IMR-90 (cell line): ENCODE measurements at regions not wholly inside any gene's neighbourhood (a gene's known extent, or its start where the extent isn't known, plus 50 kb on each side); places are given as distances from the start of the nearest gene placed in this dataset.

Source experiments
- ATAC-seq: fragments of 200-7000 bp; cut with Tn5 transposase; 2 replicates; pipeline ENCODE4 v1.9.1; 2020; ENCODE audit warnings: low read depth, mild to moderate bottlenecking, moderate library complexity
- BruUV-seq: library from RNA; stranded (reverse); fragments of 400-500 nt; replicated peaks from 2 replicates; lab custom pipeline; 2021; lab: Mats Ljungman, UMichigan
- CTCF ChIA-PET: fragments of 300-600 bp; formaldehyde crosslinking; extraction: SDS; loops from one replicate; lab custom pipeline; 2021; ENCODE audit warnings: antibody characterized with exemption; lab: Yijun Ruan, JAX
- POLR2A ChIA-PET: fragments of 300-600 bp; sonication (Branson Sonifier 250); formaldehyde crosslinking; loops from one replicate; lab custom pipeline; 2022; ENCODE audit warnings: antibody characterized with exemption; ENCODE audit not compliant: unreplicated experiment; lab: Charles Lee
- DNase-seq: peaks from one replicate; pipeline ENCODE4 v3.0.0; 2013
- H2AFZ ChIP-seq: replicated peaks from 2 replicates; pipeline ENCODE3; 2013; ENCODE audit warnings: low read length, mild to moderate bottlenecking; ENCODE audit not compliant: poor library complexity
- H2AK5ac ChIP-seq: 2 replicates; pipeline ENCODE4 v1.6.1; 2013; ENCODE audit warnings: low read depth, low read length, inconsistent platforms
- H2AK9ac ChIP-seq: replicated peaks from 2 replicates; pipeline ENCODE3; 2013; ENCODE audit warnings: mild to moderate bottlenecking, low read depth, low read length, moderate library complexity; ENCODE audit not compliant: poor library complexity
- H2BK120ac ChIP-seq: 2 replicates; pipeline ENCODE4 v1.6.1; 2013; ENCODE audit warnings: low read depth, low read length, inconsistent platforms
- H2BK15ac ChIP-seq: 3 replicates; pipeline ENCODE4 v1.6.1; 2013; ENCODE audit warnings: low read depth, low read length, inconsistent platforms
- H2BK20ac ChIP-seq: 2 replicates; pipeline ENCODE4 v1.6.1; 2013; ENCODE audit warnings: low read depth, mild to moderate bottlenecking, inconsistent platforms, low read length, moderate library complexity
- H2BK5ac ChIP-seq: 2 replicates; pipeline ENCODE4 v1.6.1; 2013; ENCODE audit warnings: mild to moderate bottlenecking, low read depth, low read length, inconsistent platforms; ENCODE audit not compliant: poor library complexity, severe bottlenecking
- H3K14ac ChIP-seq: replicated peaks from 2 replicates; pipeline ENCODE4 v1.6.1; 2013; ENCODE audit warnings: low read depth, low read length, inconsistent platforms
- H3K18ac ChIP-seq: 2 replicates; pipeline ENCODE4 v1.6.1; 2013; ENCODE audit warnings: low read depth, low read length, control low read depth
- H3K23ac ChIP-seq: 2 replicates; pipeline ENCODE4 v1.6.1; 2013; ENCODE audit warnings: low read depth, low read length, inconsistent platforms
- H3K27ac ChIP-seq: 2 replicates; pipeline ENCODE4 v1.5.1; 2013; ENCODE audit warnings: mild to moderate bottlenecking, control low read depth, low read length; ENCODE audit not compliant: insufficient read depth
- H3K27me3 ChIP-seq: 2 replicates; pipeline ENCODE4 v1.6.1; 2013; ENCODE audit warnings: low read length; ENCODE audit not compliant: control insufficient read depth, insufficient read depth
- H3K36me3 ChIP-seq: 2 replicates; pipeline ENCODE4 v1.6.1; 2013; ENCODE audit warnings: low read length, mixed read lengths; ENCODE audit not compliant: control insufficient read depth, insufficient read depth
- H3K4ac ChIP-seq: 2 replicates; pipeline ENCODE4 v1.6.1; 2013; ENCODE audit warnings: low read depth, low read length, inconsistent platforms
- H3K4me1 ChIP-seq: 2 replicates; pipeline ENCODE4 v1.6.1; 2013; ENCODE audit warnings: low read length, mixed read lengths; ENCODE audit not compliant: control insufficient read depth, insufficient read depth
- H3K4me2 ChIP-seq: 2 replicates; pipeline ENCODE4 v1.6.1; 2013; ENCODE audit warnings: low read depth, mild to moderate bottlenecking, control low read depth, low read length, moderate library complexity
- H3K4me3 ChIP-seq: 2 replicates; pipeline ENCODE4 v1.5.1; 2013; ENCODE audit warnings: low read depth, mild to moderate bottlenecking, control low read depth, low read length, moderate library complexity; ENCODE audit not compliant: insufficient read depth
- H3K56ac ChIP-seq: 2 replicates; pipeline ENCODE4 v1.6.1; 2013; ENCODE audit warnings: low read length, inconsistent platforms; ENCODE audit not compliant: insufficient read depth; ENCODE audit errors: extremely low read depth
- H3K79me1 ChIP-seq, 2 experiments: 2 replicates each; pipeline ENCODE4 v1.6.1; 2013; ENCODE audit warnings: low read length in 2 of 2, inconsistent platforms in 1 of 2, low read depth in 1 of 2
- H3K9ac ChIP-seq: 2 replicates; pipeline ENCODE4 v1.6.1; 2013; ENCODE audit warnings: low read depth, low read length, control low read depth
- H3K9me1 ChIP-seq: 2 replicates; pipeline ENCODE4 v1.6.1; 2013; ENCODE audit warnings: low read length, inconsistent platforms; ENCODE audit not compliant: insufficient read depth
- H3K9me3 ChIP-seq: 2 replicates; pipeline ENCODE4 v1.6.1; 2013; ENCODE audit warnings: low read length; ENCODE audit not compliant: control insufficient read depth, insufficient read depth
- H4K20me1 ChIP-seq: 2 replicates; pipeline ENCODE4 v1.6.1; 2013; ENCODE audit warnings: low read length, inconsistent platforms; ENCODE audit not compliant: insufficient read depth
- H4K5ac ChIP-seq: 2 replicates; pipeline ENCODE4 v1.6.1; 2013; ENCODE audit warnings: mild to moderate bottlenecking, low read depth, low read length, control low read depth
- H4K8ac ChIP-seq, 2 experiments: 2 replicates each; pipeline ENCODE4 v1.6.1; 2013; ENCODE audit warnings: low read depth in 2 of 2, low read length in 2 of 2, control low read depth in 1 of 2, inconsistent platforms in 1 of 2
- H4K91ac ChIP-seq: 2 replicates; pipeline ENCODE4 v1.6.1; 2013; ENCODE audit warnings: low read depth, low read length, inconsistent platforms; ENCODE audit not compliant: insufficient read depth
- BHLHE40 ChIP-seq: fragments of 150-350 bp; IDR thresholded peaks from 2 replicates; pipeline ENCODE4 v1.6.1; 2016; ENCODE audit warnings: mild to moderate bottlenecking, low read depth, low read length
- CEBPB ChIP-seq: IDR thresholded peaks from 2 replicates; pipeline ENCODE4 v1.6.1; 2012; ENCODE audit warnings: low read depth, low read length, improper control_type of control experiment
- CHD1 ChIP-seq: IDR thresholded peaks from 2 replicates; pipeline ENCODE4 v1.6.1; 2012; ENCODE audit warnings: low read depth, low read length, improper control_type of control experiment
- CTCF ChIP-seq: conservative IDR thresholded peaks from 2 replicates; pipeline ENCODE4 v1.5.1; 2012; ENCODE audit warnings: mild to moderate bottlenecking, low read depth, low read length, improper control_type of control experiment
- ELK1 ChIP-seq: fragments of 150-350 bp; IDR thresholded peaks from 2 replicates; pipeline ENCODE4 v1.6.1; 2016; ENCODE audit warnings: low read depth, mild to moderate bottlenecking, low read length, moderate library complexity, borderline replicate concordance
- MAFK ChIP-seq: IDR thresholded peaks from 2 replicates; pipeline ENCODE4 v1.6.1; 2012; ENCODE audit warnings: low read depth, low read length, improper control_type of control experiment
- MAZ ChIP-seq: IDR thresholded peaks from 2 replicates; pipeline ENCODE4 v1.6.1; 2012; ENCODE audit warnings: low read depth, mild to moderate bottlenecking, low read length, improper control_type of control experiment, moderate library complexity, borderline replicate concordance
- MXI1 ChIP-seq: IDR thresholded peaks from 2 replicates; pipeline ENCODE4 v1.6.1; 2012; ENCODE audit warnings: low read depth, mild to moderate bottlenecking, low read length, moderate library complexity, borderline replicate concordance
- NFE2L2 ChIP-seq: fragments of 150-350 bp; IDR thresholded peaks from 2 replicates; pipeline ENCODE4 v1.6.1; 2016; ENCODE audit warnings: low read depth, mild to moderate bottlenecking, low read length
- POLR2A ChIP-seq: IDR thresholded peaks from 2 replicates; pipeline ENCODE4 v1.6.1; 2012; ENCODE audit warnings: mild to moderate bottlenecking, low read depth, low read length
- RAD21 ChIP-seq: IDR thresholded peaks from 2 replicates; pipeline ENCODE4 v1.6.1; 2012; ENCODE audit warnings: low read length, improper control_type of control experiment
- RCOR1 ChIP-seq: IDR thresholded peaks from 2 replicates; pipeline ENCODE4 v1.6.1; 2012; ENCODE audit warnings: mild to moderate bottlenecking, low read length, improper control_type of control experiment; ENCODE audit not compliant: insufficient replicate concordance
- SMC3 ChIP-seq: fragments of 150-350 bp; IDR thresholded peaks from 2 replicates; pipeline ENCODE4 v1.6.1; 2016; ENCODE audit warnings: low read depth, mild to moderate bottlenecking, antibody characterized with exemption, low read length, moderate library complexity
- USF2 ChIP-seq: fragments of 150-350 bp; IDR thresholded peaks from 2 replicates; pipeline ENCODE4 v1.6.1; 2017; ENCODE audit warnings: mild to moderate bottlenecking, antibody characterized with exemption, low read length, low read depth
- WGBS, 2 experiments: methylation state at CpG; one replicate each; pipeline versions ENCODE4 v1.1.5 to v1.1.7; 2013; ENCODE audit warnings: missing lambda C conversion rate in 2 of 2; ENCODE audit not compliant: insufficient read length in 1 of 2; ENCODE audit errors: extremely low coverage in 2 of 2; 5-methylcytosine and 5-hydroxymethylcytosine counted together
- dilution Hi-C: fragments of 300-500 bp; cut with HindIII; formaldehyde crosslinking; loops from one replicate; pipeline ENCODE4 v1.14.3; 2018; ENCODE audit warnings: low sequenced_read_pairs; ENCODE audit not compliant: unreplicated experiment
- in situ Hi-C: fragments of 300-500 bp; cut with MboI; formaldehyde crosslinking; loops from 3 replicates; pipeline ENCODE4 v1.14.3; 2019; ENCODE audit warnings: low sequenced_read_pairs, inconsistent platforms, mixed read lengths
- intact Hi-C: fragments of 100-400 bp; cut with micrococcal nuclease; formaldehyde crosslinking; loops from 2 replicates; pipeline ENCODE4 v1.10.0; 2022

DNA sequence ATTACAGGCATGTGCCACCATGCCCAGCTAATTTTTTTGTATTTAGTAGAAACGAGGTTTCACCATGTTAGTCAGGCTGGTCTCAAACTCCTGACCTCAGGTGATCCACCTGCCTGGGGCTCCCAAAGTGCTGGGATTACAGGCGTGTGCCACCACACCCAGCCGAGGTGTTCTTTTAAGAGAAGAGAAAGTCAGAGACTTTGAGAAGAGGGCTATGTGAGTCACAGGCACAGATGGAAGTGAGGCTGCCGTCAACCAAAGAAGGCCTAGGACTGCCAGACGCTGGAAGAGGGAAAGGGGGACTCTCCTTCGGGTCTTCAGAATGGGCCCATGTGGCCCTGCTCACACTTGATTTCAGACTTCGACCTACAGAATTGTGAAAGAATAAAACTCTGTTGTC is 67.2 kb upstream of the SH3BP4 start:
- no peak overlapping the region for H2AFZ ChIP-seq
- in situ Hi-C loops: loop anchor here (10.0 kb wide), 2 partner anchors 220 to 330 kb away; no protein-coding TSS in a partner anchor
- TF ChIP-seq ELK1: no peak
- TF ChIP-seq SMC3: no peak
- no peak for TF ChIP-seq USF2
- TF ChIP-seq BHLHE40: no peak
- no peak for TF ChIP-seq CHD1
- TF ChIP-seq RAD21: no peak
- no peak for TF ChIP-seq POLR2A
- no peak for TF ChIP-seq RCOR1
- no peak for TF ChIP-seq CEBPB
- TF ChIP-seq CTCF: no peak
- no peak for TF ChIP-seq MAZ
- TF ChIP-seq NFE2L2: no peak
- TF ChIP-seq MAFK: no peak
- TF ChIP-seq MXI1: no peak
- peaks cover 0 to 3% of the 10 kb centered on the region in 2 experiments; a peak in 2 of 4 replicates for H3K79me1 ChIP-seq
- H3K9ac ChIP-seq: no peak overlapping the region
- H3K4me2 ChIP-seq: no peak overlapping the region
- 76% methylated on average over 4 of the region's 7 CpGs; no CpG with 5 or more reads in 1 of the 2 experiments for WGBS, 2 experiments
- no peak overlapping the region for H2BK5ac ChIP-seq
- H2AK9ac ChIP-seq: no peak overlapping the region
- ChIA-PET CTCF (no interaction called here), POLR2A (no interaction called here)
- no peak overlapping the region for H3K18ac ChIP-seq
- H3K9me3 ChIP-seq: no peaks in the 10 kb centered on the region
- H4K20me1 ChIP-seq: no peaks in the 10 kb centered on the region
- no peaks in the 10 kb centered on the region for H3K27me3 ChIP-seq
- H3K56ac ChIP-seq: no peak overlapping the region
- H2BK120ac ChIP-seq: no peak overlapping the region
- intact Hi-C loops: loop anchor here (5.0 kb wide), 2 partner anchors 98 to 252 kb away; no protein-coding TSS in a partner anchor
- H3K4me3 ChIP-seq: no peak overlapping the region
- peaks cover 9% of the 10 kb centered on the region for H3K4me1 ChIP-seq
- H3K23ac ChIP-seq: no peak overlapping the region
- dilution Hi-C loops: no loop called here
- no peak for ATAC-seq
- no peaks in the 10 kb centered on the region for H3K36me3 ChIP-seq
- H3K14ac ChIP-seq: no peak overlapping the region
- no peak overlapping the region for H2AK5ac ChIP-seq
- no peak overlapping the region for H4K8ac ChIP-seq
- H2BK15ac ChIP-seq: no peak overlapping the region
- H4K5ac ChIP-seq: no peak overlapping the region
- no peak overlapping the region for H2BK20ac ChIP-seq
- H3K4ac ChIP-seq: no peak overlapping the region
- no peak for DNase-seq
- no peak overlapping the region for H3K27ac ChIP-seq
- no TSS peak for BruUV-seq
- H4K91ac ChIP-seq: no peak overlapping the region
- H3K9me1 ChIP-seq: peaks cover 6% of the 10 kb centered on the region; the same call in 1 of the 2 replicates
